ENCODE measurements at regions not wholly inside any gene's neighbourhood (a gene's known extent, or its start where the extent isn't known, plus 50 kb on each side); places are given as distances from the start of the nearest gene placed in this dataset.
"Not testable (repeated sequence)": the region's sequence is repeated elsewhere in the genome, so short reads cannot be mapped to it uniquely, and the experiment has no call there.

- TF ChIP-seq Cebpa-rat (IDR thresholded peaks at IDR 0.05), result no peak
- H3K36me3 ChIP-seq, result peaks cover 26% of the 10 kb centered on the region; the same call in 1 of the 2 replicates
- H3K9ac ChIP-seq, result no peak overlapping the region
- no peaks in the 10 kb centered on the region for H3K27me3 ChIP-seq
- no peak overlapping the region for H3K4me2 ChIP-seq
- no peak overlapping the region for H3K27ac ChIP-seq
- peaks cover 36% of the 10 kb centered on the region for H3K9me3 ChIP-seq
- no peaks in the 10 kb centered on the region for H3K4me1 ChIP-seq
- no peaks in the 10 kb centered on the region for H4K20me1 ChIP-seq
- H3K4me3 ChIP-seq, result no peak overlapping the region
These were observed 51.2 kb upstream of the TMSB15B start for GRCh38 chrX:103911236-103911635.

DNA sequence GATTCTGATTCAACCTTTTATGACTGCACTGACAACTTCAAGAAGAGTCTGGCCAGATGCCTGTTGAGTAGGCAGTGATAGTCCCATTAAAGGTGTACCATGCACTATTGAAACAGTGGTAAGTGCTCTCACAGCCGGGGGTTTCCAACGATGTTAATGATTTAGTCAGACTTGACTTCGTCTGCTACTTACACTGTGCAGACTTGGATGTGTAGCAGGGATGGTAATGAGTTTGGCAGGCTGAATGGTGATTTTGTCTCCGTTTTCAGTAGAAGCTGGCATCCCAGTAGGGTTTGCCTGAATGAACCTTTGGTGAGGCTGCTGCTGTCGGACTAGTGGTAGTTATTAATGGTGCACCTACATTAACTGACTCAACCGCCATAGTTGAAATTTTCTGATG, 52.0 kb upstream of the TMSB15B start:
- Histone ChIP-seq H4K20me1 (no peaks in the 10 kb centered on the region), H3K27me3 (no peaks in the 10 kb centered on the region), H3K9ac (no peak overlapping the region), H3K4me2 (no peak overlapping the region), H3K9me3 (peaks cover 41% of the 10 kb centered on the region), H3K27ac (no peak overlapping the region), H3K4me1 (no peaks in the 10 kb centered on the region), H3K36me3 (peaks cover 26% of the 10 kb centered on the region; the same call in 1 of the 2 replicates), H3K4me3 (no peak overlapping the region)
- TF ChIP-seq Cebpa-rat (IDR thresholded peaks at IDR 0.05), result no peak

- H3K9ac ChIP-seq, result no peak overlapping the region
- peaks cover 12% of the 10 kb centered on the region for H3K36me3 ChIP-seq
- no peak overlapping the region for H3K4me3 ChIP-seq
- H3K4me2 ChIP-seq, result no peak overlapping the region
- H3K9me3 ChIP-seq, result peaks cover 49% of the 10 kb centered on the region
- no peaks in the 10 kb centered on the region for H4K20me1 ChIP-seq
- no peaks in the 10 kb centered on the region; the same call in 1 of the 2 replicates for H3K27me3 ChIP-seq
- no peak overlapping the region for H3K27ac ChIP-seq
- no peak for TF ChIP-seq Cebpa-rat (IDR thresholded peaks at IDR 0.05)
- H3K4me1 ChIP-seq, result no peaks in the 10 kb centered on the region
These were observed 58.1 kb upstream of the TMSB15B start for GRCh38 chrX:103904301-103904700.

GRCh38 chrX:103902606-103903005, 59.8 kb upstream of the TMSB15B start:
- H3K4me1 ChIP-seq, H3K9ac ChIP-seq, H4K20me1 ChIP-seq, H3K27ac ChIP-seq, H3K4me3 ChIP-seq, H3K4me2 ChIP-seq, H3K27me3 ChIP-seq: not testable (repeated sequence)
- Histone ChIP-seq H3K9me3 (peaks cover 49% of the 10 kb centered on the region), H3K36me3 (peaks cover 12% of the 10 kb centered on the region)

GRCh38 chrX:103889216-103889615, 57.2 kb upstream of the RAB9B start:
- H3K27me3 ChIP-seq, result no peaks in the 10 kb centered on the region
- no peak overlapping the region for H3K9ac ChIP-seq
- H3K4me3 ChIP-seq, result no peak overlapping the region
- no peaks in the 10 kb centered on the region for H4K20me1 ChIP-seq
- 0 out of 2 replicates have a peak, but pooled peaks cover 5% of the 10 kb centered on the region for H3K4me1 ChIP-seq
- no peaks in the 10 kb centered on the region for H3K36me3 ChIP-seq
- H3K27ac ChIP-seq, result no peak overlapping the region
- no peak for TF ChIP-seq Cebpa-rat (IDR thresholded peaks at IDR 0.05)
- H3K4me2 ChIP-seq, result no peak overlapping the region
- H3K9me3 ChIP-seq, result peaks cover 6% of the 10 kb centered on the region; the same call in 1 of the 2 replicates

DNA sequence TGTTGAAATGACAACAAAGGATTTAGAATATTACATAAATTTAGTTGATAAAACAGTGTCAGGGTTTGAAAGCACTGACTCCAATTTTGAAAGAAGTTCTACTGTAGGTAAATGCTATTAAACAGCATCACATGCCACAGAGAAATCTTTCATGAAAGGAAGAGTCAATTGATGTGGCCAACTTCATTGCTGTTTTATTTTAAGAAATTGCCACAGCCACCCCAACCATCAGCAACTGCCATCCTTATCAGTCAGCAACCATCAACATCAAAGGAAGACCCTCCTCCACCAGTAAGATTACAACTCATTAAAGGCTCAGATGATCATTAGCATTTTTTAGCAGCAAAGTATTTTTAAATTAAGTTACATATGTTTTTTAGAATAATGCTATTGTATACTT, 54.6 kb upstream of the RAB9B start:
- Histone ChIP-seq H4K20me1 (no peaks in the 10 kb centered on the region), H3K9me3 (peaks cover 6% of the 10 kb centered on the region; the same call in 1 of the 2 replicates), H3K36me3 (no peaks in the 10 kb centered on the region), H3K9ac (no peak overlapping the region), H3K4me1 (0 out of 2 replicates have a peak, but pooled peaks cover 5% of the 10 kb centered on the region), H3K27me3 (no peaks in the 10 kb centered on the region), H3K4me2 (0 out of 2 replicates have a peak overlapping the region, but pooled peaks have one; percentile 19), H3K27ac (no peak overlapping the region), H3K4me3 (no peak overlapping the region)
- TF ChIP-seq Cebpa-rat (IDR thresholded peaks at IDR 0.05), result no peak

- no peak overlapping the region for H3K9ac ChIP-seq
- H3K4me3 ChIP-seq, result no peak overlapping the region
- H3K4me1 ChIP-seq, result 0 out of 2 replicates have a peak, but pooled peaks cover 5% of the 10 kb centered on the region
- no peaks in the 10 kb centered on the region for H4K20me1 ChIP-seq
- no peaks in the 10 kb centered on the region for H3K36me3 ChIP-seq
- no peaks in the 10 kb centered on the region for H3K27me3 ChIP-seq
- H3K9me3 ChIP-seq, result peaks cover 6% of the 10 kb centered on the region; the same call in 1 of the 2 replicates
- no peak overlapping the region for H3K27ac ChIP-seq
- H3K4me2 ChIP-seq, result no peak overlapping the region
- no peak for TF ChIP-seq Cebpa-rat (IDR thresholded peaks at IDR 0.05)
These were observed 51.5 kb upstream of the RAB9B start for GRCh38 chrX:103883533-103883932.

- Histone ChIP-seq H3K27me3 (no peaks in the 10 kb centered on the region), H3K4me1 (0 out of 2 replicates have a peak, but pooled peaks cover 5% of the 10 kb centered on the region), H4K20me1 (no peaks in the 10 kb centered on the region), H3K4me3 (no peak overlapping the region), H3K27ac (no peak overlapping the region), H3K36me3 (no peaks in the 10 kb centered on the region), H3K9me3 (peaks cover 6% of the 10 kb centered on the region; the same call in 1 of the 2 replicates), H3K9ac (no peak overlapping the region), H3K4me2 (no peak overlapping the region)
- no peak for TF ChIP-seq Cebpa-rat (IDR thresholded peaks at IDR 0.05)
These were observed 50.9 kb upstream of the RAB9B start for GRCh38 chrX:103882999-103883398.
